ENCODE measurements at regions not wholly inside any gene's neighbourhood (a gene's known extent, or its start where the extent isn't known, plus 50 kb on each side); places are given as distances from the start of the nearest gene placed in this dataset.
A peak's percentile ranks its signal among the peaks of the same experiment; 100 is the strongest.

DNA sequence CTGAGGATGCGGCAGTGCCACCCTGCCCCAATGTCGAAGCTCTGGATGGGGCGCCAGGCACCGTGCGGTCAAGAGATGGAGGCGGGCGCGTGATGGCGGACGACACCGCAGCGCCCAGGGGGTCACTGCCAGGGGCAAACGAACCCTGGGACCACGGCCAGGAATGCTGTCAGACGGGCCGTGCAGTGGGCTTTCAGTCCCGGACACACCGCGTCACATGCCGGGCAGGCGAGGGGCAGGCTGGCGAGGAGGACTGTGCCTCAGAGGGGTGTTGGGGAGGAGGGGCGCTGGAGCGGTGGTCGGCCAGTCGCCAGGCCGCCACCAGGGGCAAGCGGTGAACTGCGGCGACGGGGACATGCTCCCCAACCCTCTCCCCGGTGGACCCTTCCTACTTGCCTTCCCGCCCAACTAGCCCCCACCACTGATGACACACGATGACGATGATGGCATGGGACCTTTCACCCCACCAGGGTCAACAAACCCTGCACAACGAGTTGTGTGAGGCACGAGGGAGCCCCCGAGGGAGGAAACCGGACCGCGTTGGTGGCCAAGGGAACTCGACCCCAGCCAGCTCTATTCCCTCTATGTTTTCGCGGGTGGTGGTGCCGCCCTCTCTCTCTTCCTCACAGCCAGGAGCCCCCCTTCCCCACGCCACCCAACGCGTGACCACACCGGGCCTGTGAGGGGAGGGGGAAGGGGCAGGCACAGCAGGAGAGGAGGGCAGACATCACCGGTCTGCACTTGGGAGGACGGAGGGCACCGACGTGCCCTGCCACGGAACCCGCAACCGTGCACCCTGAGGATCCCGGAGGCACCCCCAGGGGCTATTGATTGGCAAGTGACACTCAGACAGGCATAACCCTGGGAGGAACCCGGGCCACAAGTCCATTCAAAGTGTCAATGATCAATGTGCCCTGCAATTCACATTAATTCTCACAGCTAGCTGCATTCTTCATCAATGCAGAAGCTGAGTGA, 1960.9 kb upstream of the DEFB115 start:
- Mint-ChIP-seq H3K27ac (ENCODE audit: unreplicated experiment) (peak overlapping the region; percentile 28), H3K36me3 (ENCODE audit: unreplicated experiment) (peaks cover 24% of the 10 kb centered on the region), H3K4me1 (ENCODE audit: low read depth, unreplicated experiment) (no peaks in the 10 kb centered on the region), H3K4me3 (ENCODE audit: unreplicated experiment) (no peak overlapping the region), H3K27me3 (ENCODE audit: unreplicated experiment) (peaks cover 13% of the 10 kb centered on the region), H3K9me3 (ENCODE audit: unreplicated experiment) (peaks cover 26% of the 10 kb centered on the region)
- TF ChIP-seq, protein P1, sequence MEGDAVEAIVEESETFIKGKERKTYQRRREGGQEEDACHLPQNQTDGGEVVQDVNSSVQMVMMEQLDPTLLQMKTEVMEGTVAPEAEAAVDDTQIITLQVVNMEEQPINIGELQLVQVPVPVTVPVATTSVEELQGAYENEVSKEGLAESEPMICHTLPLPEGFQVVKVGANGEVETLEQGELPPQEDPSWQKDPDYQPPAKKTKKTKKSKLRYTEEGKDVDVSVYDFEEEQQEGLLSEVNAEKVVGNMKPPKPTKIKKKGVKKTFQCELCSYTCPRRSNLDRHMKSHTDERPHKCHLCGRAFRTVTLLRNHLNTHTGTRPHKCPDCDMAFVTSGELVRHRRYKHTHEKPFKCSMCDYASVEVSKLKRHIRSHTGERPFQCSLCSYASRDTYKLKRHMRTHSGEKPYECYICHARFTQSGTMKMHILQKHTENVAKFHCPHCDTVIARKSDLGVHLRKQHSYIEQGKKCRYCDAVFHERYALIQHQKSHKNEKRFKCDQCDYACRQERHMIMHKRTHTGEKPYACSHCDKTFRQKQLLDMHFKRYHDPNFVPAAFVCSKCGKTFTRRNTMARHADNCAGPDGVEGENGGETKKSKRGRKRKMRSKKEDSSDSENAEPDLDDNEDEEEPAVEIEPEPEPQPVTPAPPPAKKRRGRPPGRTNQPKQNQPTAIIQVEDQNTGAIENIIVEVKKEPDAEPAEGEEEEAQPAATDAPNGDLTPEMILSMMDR (IDR thresholded peaks at IDR 0.05; ENCODE audit: partially characterized antibody, unreplicated experiment): no peak
- no peak for DNase-seq

DNA sequence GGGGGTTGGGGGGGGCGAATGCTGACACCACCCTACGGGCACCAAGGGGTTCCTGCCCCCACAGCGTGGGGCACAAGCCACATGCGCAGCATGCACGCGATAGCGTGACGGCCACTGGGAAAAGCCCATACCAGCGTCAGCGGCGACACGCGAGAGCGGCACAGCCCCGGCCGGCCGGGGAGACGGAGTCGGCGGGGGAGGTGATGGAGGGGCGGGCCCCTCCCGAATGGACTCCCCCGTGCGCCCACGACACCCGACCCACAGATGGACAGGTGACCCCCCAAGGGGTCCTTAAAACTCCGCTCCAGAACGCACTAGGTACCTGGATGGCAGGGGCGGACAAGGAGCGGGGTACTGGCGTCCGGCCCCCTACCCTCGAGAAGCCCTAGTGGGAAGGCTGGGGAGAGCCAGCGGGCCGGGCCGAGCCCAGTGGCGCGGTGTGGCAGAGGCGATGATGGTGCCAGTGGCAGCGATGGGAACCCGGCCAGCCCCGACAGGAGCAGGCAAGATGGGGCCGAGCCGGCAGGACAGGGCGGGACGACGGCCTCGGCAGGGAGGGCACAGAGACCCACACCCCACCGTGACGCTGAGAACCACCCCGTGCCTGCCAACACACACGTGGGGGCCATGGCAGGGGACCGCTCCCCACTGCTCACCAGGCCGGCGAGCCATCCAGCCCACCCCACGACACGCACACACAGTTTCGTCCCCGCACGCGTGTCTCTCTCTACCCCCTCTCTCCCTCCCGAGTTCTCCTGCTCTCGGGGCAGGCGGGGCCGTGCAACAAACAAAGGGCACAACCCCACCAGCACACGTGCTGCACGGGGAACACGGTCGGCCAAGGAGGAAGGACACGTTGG, 1959.8 kb upstream of the DEFB115 start:
- Mint-ChIP-seq H3K27me3 (ENCODE audit: unreplicated experiment) (peaks cover 13% of the 10 kb centered on the region), H3K27ac (ENCODE audit: unreplicated experiment) (peak overlapping the region; percentile 28), H3K36me3 (ENCODE audit: unreplicated experiment) (peaks cover 24% of the 10 kb centered on the region), H3K9me3 (ENCODE audit: unreplicated experiment) (peaks cover 33% of the 10 kb centered on the region), H3K4me3 (ENCODE audit: unreplicated experiment) (no peak overlapping the region), H3K4me1 (ENCODE audit: low read depth, unreplicated experiment) (no peaks in the 10 kb centered on the region)
- TF ChIP-seq, protein P1 (IDR thresholded peaks at IDR 0.05; ENCODE audit: partially characterized antibody, unreplicated experiment): no peak
- DNase-seq: no peak

DNA sequence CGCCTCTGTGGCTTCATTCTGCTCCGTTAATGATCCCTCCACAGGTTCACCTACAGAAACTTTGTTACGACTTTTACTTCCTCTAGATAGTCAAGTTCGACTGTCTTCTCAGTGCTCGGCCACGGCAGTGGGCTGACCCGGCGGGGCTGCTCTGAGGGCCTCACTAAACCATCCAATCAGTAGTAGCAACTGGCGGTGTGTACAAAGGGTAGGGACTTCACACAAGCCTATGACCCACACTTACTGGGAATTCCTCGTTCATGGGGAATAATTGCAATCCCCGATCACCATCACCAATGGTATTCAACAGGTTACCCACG, 1959.2 kb upstream of the DEFB115 start:
- peaks cover 15% of the 10 kb centered on the region for H3K27me3 Mint-ChIP-seq (ENCODE audit: unreplicated experiment)
- H3K4me1 Mint-ChIP-seq (ENCODE audit: low read depth, unreplicated experiment): no peaks in the 10 kb centered on the region
- no peak overlapping the region for H3K27ac Mint-ChIP-seq (ENCODE audit: unreplicated experiment)

DNA sequence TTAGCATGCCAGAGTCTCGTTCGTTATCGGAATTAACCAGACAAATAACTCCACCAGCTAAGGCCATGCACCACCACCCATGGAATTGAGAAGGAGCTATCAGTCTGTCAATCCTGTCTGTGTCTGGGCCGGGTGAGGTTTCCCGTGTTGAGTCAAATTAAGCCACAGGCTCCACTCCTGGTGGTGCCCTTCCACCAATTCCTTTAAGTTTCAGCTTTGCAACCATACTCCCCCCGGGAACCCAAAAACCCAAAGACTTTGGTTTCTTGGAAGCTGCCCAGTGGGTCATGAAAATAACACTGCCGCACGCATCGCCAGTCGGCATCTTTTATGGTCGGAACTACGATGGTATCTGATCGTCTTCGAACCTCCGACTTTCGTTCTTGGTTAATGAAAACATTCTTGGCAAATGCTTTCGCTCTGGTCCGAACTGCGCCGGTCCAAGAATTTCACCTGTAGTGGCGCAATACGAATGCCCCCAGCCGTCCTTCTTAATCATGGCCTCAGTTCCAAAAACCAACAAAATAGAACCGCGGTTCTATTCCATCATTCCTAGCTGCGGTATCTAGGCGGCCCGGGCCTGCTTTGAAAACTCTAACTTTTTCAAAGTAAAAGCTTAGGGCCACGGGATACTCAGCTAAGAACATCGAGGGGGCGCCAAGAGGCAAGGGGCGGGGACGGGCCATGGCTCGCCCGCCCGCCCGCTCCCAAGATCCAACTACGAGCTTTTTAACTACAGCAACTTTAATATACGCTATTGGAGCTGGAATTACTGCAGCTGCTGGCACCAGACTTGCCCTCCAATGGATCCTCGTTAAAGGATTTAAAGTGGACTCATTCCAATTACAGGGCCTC, 1958.5 kb upstream of the DEFB115 start:
- DNase-seq: no peak
- H3K36me3 Mint-ChIP-seq (ENCODE audit: unreplicated experiment): peaks cover 24% of the 10 kb centered on the region
- H3K4me1 Mint-ChIP-seq (ENCODE audit: low read depth, unreplicated experiment): no peaks in the 10 kb centered on the region
- no peak overlapping the region for H3K4me3 Mint-ChIP-seq (ENCODE audit: unreplicated experiment)
- peaks cover 15% of the 10 kb centered on the region for H3K27me3 Mint-ChIP-seq (ENCODE audit: unreplicated experiment)
- H3K9me3 Mint-ChIP-seq (ENCODE audit: unreplicated experiment): peaks cover 36% of the 10 kb centered on the region
- no peak overlapping the region for H3K27ac Mint-ChIP-seq (ENCODE audit: unreplicated experiment)
- TF ChIP-seq, protein P1 (IDR thresholded peaks at IDR 0.05; ENCODE audit: partially characterized antibody, unreplicated experiment): no peak

More for the DNA sequence above, 1959.2 kb upstream of the DEFB115 start:
- Mint-ChIP-seq H3K4me3 (ENCODE audit: unreplicated experiment) (no peak overlapping the region), H3K9me3 (ENCODE audit: unreplicated experiment) (peaks cover 35% of the 10 kb centered on the region), H3K36me3 (ENCODE audit: unreplicated experiment) (peaks cover 24% of the 10 kb centered on the region)
- DNase-seq: no peak
- TF ChIP-seq, protein P1 (IDR thresholded peaks at IDR 0.05; ENCODE audit: partially characterized antibody, unreplicated experiment): no peak

Data from glutamatergic neuron (in vitro differentiated cells).